Endodermal cell (in vitro differentiated cells): ENCODE measurements at regions not wholly inside any gene's neighbourhood (a gene's known extent, or its start where the extent isn't known, plus 50 kb on each side); places are given as distances from the start of the nearest gene placed in this dataset.

Experiments
- DNase-seq: peaks from one replicate; pipeline ENCODE4 v3.0.0-alpha.2; 2017
- H3K27ac ChIP-seq: 2 replicates; pipeline ENCODE4 v1.5.1; 2013; ENCODE audit warnings: mild to moderate bottlenecking, low read depth, low read length, moderate library complexity
- H3K27me3 ChIP-seq: 2 replicates; pipeline ENCODE4 v1.6.1; 2013; ENCODE audit warnings: mild to moderate bottlenecking, low read length, moderate library complexity; ENCODE audit not compliant: insufficient read depth, control insufficient read depth, poor library complexity, severe bottlenecking
- H3K36me3 ChIP-seq: 2 replicates; pipeline ENCODE4 v1.7.0; 2013; ENCODE audit warnings: mild to moderate bottlenecking, low read length, moderate library complexity; ENCODE audit not compliant: control insufficient read depth, insufficient read depth
- H3K4me1 ChIP-seq: one replicate; pipeline ENCODE4 v1.7.0; 2013; ENCODE audit warnings: low read length; ENCODE audit not compliant: control insufficient read depth, insufficient read depth
- H3K4me3 ChIP-seq: 2 replicates; pipeline ENCODE4 v1.5.1; 2013; ENCODE audit warnings: mild to moderate bottlenecking, low read length, moderate library complexity
- H3K9ac ChIP-seq: 2 replicates; pipeline ENCODE4 v1.6.1; 2013; ENCODE audit warnings: mild to moderate bottlenecking, low read length, moderate library complexity; ENCODE audit not compliant: poor library complexity, severe bottlenecking; ENCODE audit errors: extremely low read depth
- H3K9me3 ChIP-seq: 2 replicates; pipeline ENCODE4 v1.6.1; 2013; ENCODE audit warnings: mild to moderate bottlenecking, low read length, moderate library complexity; ENCODE audit not compliant: control insufficient read depth
- H3K27ac Mint-ChIP-seq: 2 replicates; pipeline ENCODE4 v1.8.0; 2020; ENCODE audit warnings: mixed read lengths
- H3K27me3 Mint-ChIP-seq: 2 replicates; pipeline ENCODE4 v1.8.0; 2021; ENCODE audit warnings: mild to moderate bottlenecking, mixed read lengths; ENCODE audit not compliant: insufficient read depth
- H3K36me3 Mint-ChIP-seq: 2 replicates; pipeline ENCODE4 v1.8.0; 2020; ENCODE audit warnings: low read depth, mixed read lengths
- H3K4me1 Mint-ChIP-seq: 2 replicates; pipeline ENCODE4 v1.8.0; 2020; ENCODE audit warnings: mixed read lengths
- H3K4me3 Mint-ChIP-seq: 2 replicates; pipeline ENCODE4 v1.8.0; 2020; ENCODE audit warnings: mild to moderate bottlenecking, moderate library complexity, mixed read lengths
- H3K9me3 Mint-ChIP-seq: 2 replicates; pipeline ENCODE4 v1.8.0; 2020; ENCODE audit warnings: mild to moderate bottlenecking, mixed read lengths
- CTCF ChIP-seq: fragments of 200-600 bp; sonication (generic); conservative IDR thresholded peaks from 2 replicates; pipeline ENCODE4 v1.5.0; 2021; ENCODE audit warnings: antibody characterized with exemption, mild to moderate bottlenecking
- WGBS, 2 experiments: methylation state at CpG; one replicate each; pipeline versions ENCODE4 v1.1.5 to v1.1.7; 2013; ENCODE audit warnings: missing lambda C conversion rate in 2 of 2, mixed read lengths in 1 of 2; ENCODE audit not compliant: insufficient coverage in 1 of 2, insufficient read length in 1 of 2; 5-methylcytosine and 5-hydroxymethylcytosine counted together

DNA sequence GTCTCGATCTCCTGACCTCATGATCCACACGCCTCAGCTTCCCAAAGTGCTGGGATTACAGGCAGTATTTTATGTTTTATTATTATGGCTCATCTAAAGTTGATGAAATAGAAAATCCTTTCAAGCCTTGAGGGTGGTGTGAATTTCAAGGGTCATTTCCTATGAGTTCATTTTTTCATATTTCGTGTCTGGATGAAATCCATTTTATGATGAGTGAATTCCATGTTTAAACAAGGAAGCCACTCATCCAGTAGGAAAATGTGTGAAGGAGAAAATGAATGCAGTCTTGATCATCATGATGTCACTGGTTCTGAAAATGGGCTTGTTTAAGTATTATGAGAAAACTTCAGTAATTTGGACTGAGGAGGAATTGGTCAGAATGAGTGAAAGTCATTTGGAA, 74.6 kb upstream of the ZSWIM6 start:
- no peaks in the 10 kb centered on the region for H3K4me1 Mint-ChIP-seq
- no peaks in the 10 kb centered on the region for H3K36me3 ChIP-seq
- peaks cover 3% of the 10 kb centered on the region for H3K27me3 Mint-ChIP-seq
- peaks cover 7% of the 10 kb centered on the region for H3K9me3 Mint-ChIP-seq
- TF ChIP-seq CTCF = no peak
- no peaks in the 10 kb centered on the region for H3K27me3 ChIP-seq
- H3K4me3 Mint-ChIP-seq = no peak overlapping the region
- H3K9me3 ChIP-seq = no peaks in the 10 kb centered on the region
- H3K4me3 ChIP-seq = no peak overlapping the region
- no peaks in the 10 kb centered on the region for H3K36me3 Mint-ChIP-seq
- no peak overlapping the region for H3K27ac Mint-ChIP-seq
- no peak overlapping the region for H3K9ac ChIP-seq
- peaks cover 3% of the 10 kb centered on the region for H3K4me1 ChIP-seq
- 87 to 96% methylated on average over 3 of the region's 3 CpGs for WGBS, 2 experiments
- no peak overlapping the region for H3K27ac ChIP-seq
- no peak for DNase-seq

GRCh38 chr5:61261136-61261535, 70.9 kb upstream of the ZSWIM6 start:
- Mint-ChIP-seq H3K27ac (no peak overlapping the region), H3K27me3 (no peaks in the 10 kb centered on the region), H3K4me3 (no peak overlapping the region), H3K9me3 (peaks cover 7% of the 10 kb centered on the region), H3K36me3 (no peaks in the 10 kb centered on the region), H3K4me1 (peaks cover 3% of the 10 kb centered on the region)
- TF ChIP-seq CTCF = no peak
- Histone ChIP-seq H3K9me3 (no peaks in the 10 kb centered on the region), H3K36me3 (no peaks in the 10 kb centered on the region), H3K27ac (no peak overlapping the region), H3K4me3 (no peak overlapping the region), H3K27me3 (no peaks in the 10 kb centered on the region), H3K9ac (no peak overlapping the region), H3K4me1 (peaks cover 3% of the 10 kb centered on the region)
- DNase-seq = no peak

DNA sequence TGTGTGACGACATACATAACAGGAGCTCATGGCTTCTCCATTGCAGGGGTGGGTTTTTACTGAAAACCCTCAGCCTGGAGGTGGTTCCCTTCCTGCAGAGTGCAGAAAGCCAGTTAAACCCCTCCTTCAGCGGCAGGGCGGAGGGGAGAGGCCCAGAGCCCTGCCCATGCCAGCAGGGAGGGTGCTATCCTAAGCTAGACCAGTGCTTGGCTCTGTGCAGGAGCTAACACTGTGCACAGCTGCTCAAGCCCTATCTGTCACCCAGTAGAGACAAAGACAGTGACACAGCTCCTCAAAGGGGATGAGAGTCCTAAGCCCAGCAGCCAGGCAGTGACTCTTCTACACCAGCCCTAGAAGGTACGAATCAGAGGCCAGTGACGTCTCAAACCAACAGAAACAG, 70.0 kb upstream of the ZSWIM6 start:
- Mint-ChIP-seq H3K27me3 (no peaks in the 10 kb centered on the region), H3K27ac (no peak overlapping the region), H3K9me3 (peaks cover 7% of the 10 kb centered on the region), H3K4me1 (peaks cover 5% of the 10 kb centered on the region), H3K36me3 (no peaks in the 10 kb centered on the region), H3K4me3 (no peak overlapping the region)
- no peak for TF ChIP-seq CTCF
- Histone ChIP-seq H3K9me3 (no peaks in the 10 kb centered on the region), H3K36me3 (no peaks in the 10 kb centered on the region), H3K27me3 (no peaks in the 10 kb centered on the region), H3K4me3 (no peak overlapping the region), H3K4me1 (peaks cover 3% of the 10 kb centered on the region), H3K27ac (no peak overlapping the region), H3K9ac (no peak overlapping the region)
- peak; percentile 63 for DNase-seq
- WGBS, 2 experiments = 84 to 85% methylated on average over 3 to 5 of the region's 5 CpGs
